ENCODE measurements at regions not wholly inside any gene's neighbourhood (a gene's known extent, or its start where the extent isn't known, plus 50 kb on each side); places are given as distances from the start of the nearest gene placed in this dataset.

DNA sequence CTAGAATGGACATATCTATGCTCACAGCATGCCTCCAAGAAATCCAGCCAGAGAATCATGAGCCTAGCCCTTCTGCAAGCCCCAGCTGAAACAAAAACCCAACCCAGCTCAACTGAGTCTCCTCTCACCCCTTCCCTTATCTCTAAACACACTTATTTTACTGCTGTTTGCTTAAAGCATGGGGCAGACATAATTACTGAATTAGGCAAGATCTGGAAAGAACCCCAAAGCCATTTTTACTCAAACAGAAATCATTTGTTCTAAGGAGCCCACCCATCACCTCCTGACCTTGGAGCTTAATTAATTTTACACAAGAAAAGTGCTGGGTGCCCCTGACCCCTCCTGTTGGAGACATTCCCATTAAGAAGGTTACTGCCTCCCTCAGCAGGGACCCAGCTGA is 291.6 kb downstream of the MAFB start:
- FAIRE-seq (no peak), DNase-seq (ENCODE audit: low read depth in 1 of 2, low spot score in 2 of 2) (no peak)
- H4K20me1 ChIP-seq (replicated peaks in 1 of 2; ENCODE audit: control insufficient read depth in 1 of 2, insufficient read depth in 2 of 2, low read length in 2 of 2): no peaks in the 10 kb centered on the region
- H3K9ac ChIP-seq (replicated peaks in 1 of 4; ENCODE audit: extremely low read depth in 1 of 4, low read depth in 3 of 4, low read length in 3 of 4): no peak overlapping the region
- no peak overlapping the region for H2BK120ac ChIP-seq (replicated peaks; ENCODE audit: low read depth, low read length)
- peak overlapping the region; percentile 38; the same call in 1 of the 2 replicates for H2AFZ ChIP-seq (ENCODE audit: low read length)
- H4K8ac ChIP-seq (ENCODE audit: extremely low read depth, insufficient read depth, low read length): no peak overlapping the region
- no peak overlapping the region for H3K18ac ChIP-seq (ENCODE audit: extremely low read depth, low read length)
- no peak overlapping the region for H2BK20ac ChIP-seq (ENCODE audit: low read length)
- ChIA-PET POLR2A (ENCODE audit: partially characterized antibody) (no interaction called here), CTCF (ENCODE audit: partially characterized antibody) (interaction anchor here (0.6 to 1.1 kb wide), 3 partner anchors 10 to 568 kb away, joined by 3 to 5 read pairs (median 3); no protein-coding TSS in a partner anchor)
- H2AK5ac ChIP-seq (ENCODE audit: low read depth, low read length): no peak overlapping the region
- H3K36me3 ChIP-seq (ENCODE audit: control insufficient read depth in 2 of 4, insufficient read depth in 4 of 4, low read length in 3 of 4): no peaks in the 10 kb centered on the region
- no peak overlapping the region for H3K56ac ChIP-seq (replicated peaks; ENCODE audit: insufficient read length, low read depth, low read length)
- H3K4me2 ChIP-seq (ENCODE audit: insufficient read depth in 1 of 2, low read depth in 2 of 2, low read length in 2 of 2): no peak overlapping the region
- H3K14ac ChIP-seq (ENCODE audit: insufficient read length): no peak overlapping the region
- H2BK12ac ChIP-seq (ENCODE audit: low read depth, low read length): no peak overlapping the region
- no peak overlapping the region for H2BK5ac ChIP-seq (ENCODE audit: low read depth, low read length)
- H3K79me1 ChIP-seq (ENCODE audit: low read depth, low read length): no peaks in the 10 kb centered on the region
- H3K4me1 ChIP-seq (replicated peaks in 1 of 4; ENCODE audit: control insufficient read depth in 3 of 4, insufficient read depth in 4 of 4, low read length in 3 of 4): no peaks in the 10 kb centered on the region
- H3K4ac ChIP-seq (replicated peaks; ENCODE audit: insufficient read length, low read depth, low read length): no peak overlapping the region
- no peak overlapping the region for H4K5ac ChIP-seq (ENCODE audit: insufficient read length, low read depth, low read length)
- no peak overlapping the region for H2BK15ac ChIP-seq (ENCODE audit: low read length)
- no peaks in the 10 kb centered on the region for H3K23me2 ChIP-seq (ENCODE audit: low read depth, low read length)
- no peak overlapping the region for H3K4me3 ChIP-seq (ENCODE audit: extremely low read depth in 1 of 4, insufficient read depth in 2 of 4, low read depth in 3 of 4, low read length in 4 of 4)
- H3K27me3 ChIP-seq (replicated peaks in 1 of 4; ENCODE audit: control insufficient read depth in 3 of 4, extremely low read depth in 1 of 4, insufficient read depth in 3 of 4, low read length in 3 of 4): no peaks in the 10 kb centered on the region
- H3K23ac ChIP-seq (ENCODE audit: insufficient read length): no peak overlapping the region
- no peak overlapping the region for H4K91ac ChIP-seq (replicated peaks; ENCODE audit: insufficient read length, low read length)
- H3K27ac ChIP-seq (ENCODE audit: low read depth, low read length): no peak overlapping the region
- no peaks in the 10 kb centered on the region for H3K9me3 ChIP-seq (ENCODE audit: insufficient read depth in 2 of 2, low read depth in 1 of 2, low read length in 1 of 2)
- no peaks in the 10 kb centered on the region for H3K79me2 ChIP-seq (ENCODE audit: control insufficient read depth in 1 of 2, insufficient read depth in 2 of 2, low read length in 2 of 2)
- TF ChIP-seq POLR2AphosphoS5 (IDR thresholded peaks at IDR 0.05; ENCODE audit: low read depth, low read length): no peak
- no peak for TF ChIP-seq HDAC2 (IDR thresholded peaks at IDR 0.05; ENCODE audit: borderline replicate concordance in 1 of 2, low read depth in 2 of 2, low read length in 2 of 2)
- TF ChIP-seq KDM5A (IDR thresholded peaks at IDR 0.05; ENCODE audit: low read length): no peak
- no peak for TF ChIP-seq SIX5 (IDR thresholded peaks at IDR 0.05; ENCODE audit: low read depth, low read length)
- no peak for TF ChIP-seq TAF1 (IDR thresholded peaks at IDR 0.05; ENCODE audit: low read depth, low read length)
- TF ChIP-seq MAFK (IDR thresholded peaks at IDR 0.05; ENCODE audit: low read depth, low read length): no peak
- TF ChIP-seq SIRT6 (IDR thresholded peaks at IDR 0.05; ENCODE audit: low read length): no peak
- no peak for TF ChIP-seq SIN3A (conservative IDR thresholded peaks at IDR 0.05 in 1 of 2, IDR thresholded peaks at IDR 0.05 in 1 of 2; ENCODE audit: low read depth in 1 of 2, low read length in 2 of 2)
- TF ChIP-seq TEAD4 (IDR thresholded peaks at IDR 0.05; ENCODE audit: low read depth, low read length): no peak
- TF ChIP-seq CBX8 (IDR thresholded peaks at IDR 0.05; ENCODE audit: borderline replicate concordance, low read depth, low read length): no peak
- no peak for TF ChIP-seq CEBPB (IDR thresholded peaks at IDR 0.05; ENCODE audit: low read depth, low read length)
- no peak for TF ChIP-seq KDM4A (IDR thresholded peaks at IDR 0.05; ENCODE audit: low read depth, low read length, severe bottlenecking)
- no peak for TF ChIP-seq EGR1 (IDR thresholded peaks at IDR 0.05; ENCODE audit: borderline replicate concordance, low read depth, low read length)
- TF ChIP-seq RXRA (IDR thresholded peaks at IDR 0.05; ENCODE audit: insufficient read depth, low read depth, low read length): no peak
- TF ChIP-seq RNF2 (IDR thresholded peaks at IDR 0.05; ENCODE audit: borderline replicate concordance, low read depth, low read length, missing control alignments, poor library complexity, severe bottlenecking): no peak
